H1 (cell line): ENCODE measurements at regions not wholly inside any gene's neighbourhood (a gene's known extent, or its start where the extent isn't known, plus 50 kb on each side); places are given as distances from the start of the nearest gene placed in this dataset.

ENCODE experiments used
- CTCF ChIA-PET: fragments of 300-600 bp; sonication (Branson Sonifier 250); formaldehyde crosslinking; loops from one replicate; lab custom pipeline; 2021; ENCODE audit not compliant: partially characterized antibody; lab: Charles Lee
- POLR2A ChIA-PET: fragments of 300-600 bp; sonication (Branson Sonifier 250); formaldehyde crosslinking; loops from one replicate; lab custom pipeline; 2021; ENCODE audit warnings: inconsistent platforms; ENCODE audit not compliant: partially characterized antibody; lab: Charles Lee
- DNase-seq, 2 experiments: peaks; one replicate each; pipeline versions ENCODE4 v3.0.0 to v3.0.0-alpha.2; 2010 to 2022; ENCODE audit warnings: low spot score in 2 of 2, low read depth in 1 of 2, mixed read lengths in 1 of 2
- FAIRE-seq: peaks from 2 replicates; lab custom pipeline; 2011; peaks lifted over from hg19 to GRCh38; lab: Jason Lieb, UNC
- H2AFZ ChIP-seq: 2 replicates; pipeline ENCODE4 v1.8.1; 2012; ENCODE audit warnings: low read length, inconsistent platforms
- H2AK5ac ChIP-seq: 2 replicates; pipeline ENCODE4 v1.6.1; 2013; ENCODE audit warnings: low read depth, low read length
- H2BK120ac ChIP-seq: replicated peaks from 2 replicates; pipeline ENCODE3; 2013; ENCODE audit warnings: low read depth, low read length, inconsistent platforms
- H2BK12ac ChIP-seq: 2 replicates; pipeline ENCODE4 v1.6.1; 2013; ENCODE audit warnings: low read depth, low read length
- H2BK15ac ChIP-seq: 2 replicates; pipeline ENCODE4 v1.6.1; 2013; ENCODE audit warnings: low read length
- H2BK20ac ChIP-seq: 2 replicates; pipeline ENCODE4 v1.6.1; 2013; ENCODE audit warnings: low read length
- H2BK5ac ChIP-seq: 2 replicates; pipeline ENCODE4 v1.6.1; 2013; ENCODE audit warnings: low read depth, low read length
- H3K14ac ChIP-seq: 2 replicates; pipeline ENCODE4 v1.6.1; 2013; ENCODE audit warnings: inconsistent platforms; ENCODE audit not compliant: insufficient read length
- H3K18ac ChIP-seq: 2 replicates; pipeline ENCODE4 v1.6.1; 2013; ENCODE audit warnings: low read length; ENCODE audit errors: extremely low read depth
- H3K23ac ChIP-seq: 2 replicates; pipeline ENCODE4 v1.6.1; 2013; ENCODE audit warnings: inconsistent platforms; ENCODE audit not compliant: insufficient read length
- H3K23me2 ChIP-seq: 2 replicates; pipeline ENCODE4 v1.6.1; 2013; ENCODE audit warnings: low read depth, low read length
- H3K27ac ChIP-seq: 2 replicates; pipeline ENCODE4 v1.6.1; 2011; ENCODE audit warnings: low read depth, low read length, inconsistent platforms
- H3K27me3 ChIP-seq, 4 experiments: replicated peaks in 1 of 4; 1 replicate in 1 of 4; 2 replicates in 3 of 4; pipeline versions ENCODE4 v1.6.1 to v1.8.1; 2011 to 2013; ENCODE audit warnings: low read length in 3 of 4, mild to moderate bottlenecking in 3 of 4, inconsistent platforms in 2 of 4, mixed read lengths in 2 of 4, moderate library complexity in 1 of 4; ENCODE audit not compliant: control insufficient read depth in 3 of 4, insufficient read depth in 3 of 4; ENCODE audit errors: extremely low read depth in 1 of 4
- H3K36me3 ChIP-seq, 4 experiments: 2 replicates each; pipeline versions ENCODE4 v1.6.1 to v1.8.1; 2011 to 2013; ENCODE audit warnings: mild to moderate bottlenecking in 4 of 4, low read length in 3 of 4, moderate library complexity in 2 of 4, control low read depth in 1 of 4, inconsistent platforms in 1 of 4; ENCODE audit not compliant: insufficient read depth in 4 of 4, control insufficient read depth in 2 of 4
- H3K4ac ChIP-seq: replicated peaks from 2 replicates; pipeline ENCODE3; 2013; ENCODE audit warnings: low read length, low read depth, mixed read lengths, inconsistent platforms; ENCODE audit not compliant: insufficient read length
- H3K4me1 ChIP-seq, 4 experiments: replicated peaks in 1 of 4; 1 replicate in 1 of 4; 2 replicates in 3 of 4; pipeline versions ENCODE4 v1.6.1 to v1.8.1; 2011 to 2013; ENCODE audit warnings: low read length in 3 of 4, inconsistent platforms in 2 of 4, mixed read lengths in 1 of 4; ENCODE audit not compliant: insufficient read depth in 4 of 4, control insufficient read depth in 3 of 4
- H3K4me2 ChIP-seq, 2 experiments: 2 replicates each; pipeline versions ENCODE4 v1.6.1 to v1.8.1; 2011 to 2013; ENCODE audit warnings: low read depth in 2 of 2, low read length in 2 of 2, control low read depth in 1 of 2, inconsistent platforms in 1 of 2, mild to moderate bottlenecking in 1 of 2; ENCODE audit not compliant: insufficient read depth in 1 of 2
- H3K4me3 ChIP-seq, 4 experiments: fragments of 200-600, 300-600 bp in 1 of 4; sonication (generic), shearing (Covaris generic), sonication (Bioruptor Twin) in 1 of 4; 2 replicates each; pipeline versions ENCODE4 v1.5.1 to v1.8.1; 2011 to 2016; ENCODE audit warnings: low read length in 4 of 4, low read depth in 3 of 4, control low read depth in 2 of 4, inconsistent platforms in 2 of 4, mild to moderate bottlenecking in 2 of 4, mixed read lengths in 1 of 4, moderate library complexity in 1 of 4; ENCODE audit not compliant: insufficient read depth in 2 of 4; ENCODE audit errors: extremely low read depth in 1 of 4
- H3K56ac ChIP-seq: replicated peaks from 2 replicates; pipeline ENCODE3; 2013; ENCODE audit warnings: low read depth, mild to moderate bottlenecking, mixed read lengths, low read length, inconsistent platforms; ENCODE audit not compliant: insufficient read length
- H3K79me1 ChIP-seq: 2 replicates; pipeline ENCODE4 v1.6.1; 2013; ENCODE audit warnings: low read depth, low read length, control low read depth
- H3K79me2 ChIP-seq, 2 experiments: 2 replicates each; pipeline versions ENCODE4 v1.6.1 to v1.8.1; 2012 to 2013; ENCODE audit warnings: low read length in 2 of 2, mild to moderate bottlenecking in 2 of 2, inconsistent platforms in 1 of 2; ENCODE audit not compliant: insufficient read depth in 2 of 2, control insufficient read depth in 1 of 2
- H3K9ac ChIP-seq, 4 experiments: replicated peaks in 1 of 4; 1 replicate in 1 of 4; 2 replicates in 3 of 4; pipeline versions ENCODE4 v1.6.1 to v1.8.1; 2011 to 2013; ENCODE audit warnings: low read depth in 3 of 4, low read length in 3 of 4, control low read depth in 2 of 4, mild to moderate bottlenecking in 2 of 4, moderate library complexity in 2 of 4, inconsistent platforms in 1 of 4; ENCODE audit errors: extremely low read depth in 1 of 4
- H3K9me3 ChIP-seq, 2 experiments: 2 replicates each; pipeline versions ENCODE4 v1.6.1 to v1.8.1; 2012 to 2013; ENCODE audit warnings: mild to moderate bottlenecking in 2 of 2, moderate library complexity in 2 of 2, control low read depth in 1 of 2, inconsistent platforms in 1 of 2, low read depth in 1 of 2, low read length in 1 of 2, mixed read lengths in 1 of 2; ENCODE audit not compliant: insufficient read depth in 2 of 2
- H4K20me1 ChIP-seq, 2 experiments: replicated peaks in 1 of 2; 2 replicates each; pipeline versions ENCODE3 to v1.8.1; 2011 to 2013; ENCODE audit warnings: inconsistent platforms in 2 of 2, low read length in 2 of 2, mild to moderate bottlenecking in 1 of 2; ENCODE audit not compliant: insufficient read depth in 2 of 2, control insufficient read depth in 1 of 2
- H4K5ac ChIP-seq: 2 replicates; pipeline ENCODE4 v1.6.1; 2013; ENCODE audit warnings: low read length, low read depth, mixed read lengths, inconsistent platforms; ENCODE audit not compliant: insufficient read length
- H4K8ac ChIP-seq: 2 replicates; pipeline ENCODE4 v1.8.0; 2013; ENCODE audit warnings: mild to moderate bottlenecking, moderate library complexity, low read length, inconsistent platforms; ENCODE audit not compliant: insufficient read depth; ENCODE audit errors: extremely low read depth
- H4K91ac ChIP-seq: replicated peaks from 2 replicates; pipeline ENCODE3; 2013; ENCODE audit warnings: low read length, mixed read lengths, inconsistent platforms; ENCODE audit not compliant: insufficient read length
- CHD2 ChIP-seq: IDR thresholded peaks from 2 replicates; pipeline ENCODE4 v1.6.1; 2012; ENCODE audit warnings: low read length, improper control_type of control experiment
- CTBP2 ChIP-seq: IDR thresholded peaks from 2 replicates; pipeline ENCODE4 v1.7.0; 2011; ENCODE audit warnings: borderline replicate concordance, mild to moderate bottlenecking, moderate library complexity, mixed read lengths, low read length; ENCODE audit not compliant: insufficient read depth, insufficient read length
- EZH2 ChIP-seq: fragments of 200-600 bp; sonication (generic); IDR thresholded peaks from 2 replicates; pipeline ENCODE4 v1.7.1; 2012; ENCODE audit warnings: low read depth, mild to moderate bottlenecking, moderate library complexity, low read length, inconsistent platforms; ENCODE audit not compliant: severe bottlenecking
- HDAC2 ChIP-seq, 2 experiments: fragments of 300-600 bp in 1 of 2; sonication (generic) in 1 of 2; IDR thresholded peaks; 2 replicates each; pipeline ENCODE4 v1.6.1; 2011 to 2012; ENCODE audit warnings: low read depth in 2 of 2, low read length in 2 of 2, mild to moderate bottlenecking in 2 of 2, moderate library complexity in 2 of 2, borderline replicate concordance in 1 of 2, inconsistent platforms in 1 of 2
- KDM5A ChIP-seq: fragments of 200-600 bp; IDR thresholded peaks from 2 replicates; pipeline ENCODE4 v1.7.1; 2012; ENCODE audit warnings: mild to moderate bottlenecking, low read length, inconsistent platforms, mixed read lengths
- POLR2AphosphoS5 ChIP-seq: IDR thresholded peaks from 2 replicates; pipeline ENCODE4 v1.6.1; 2011; ENCODE audit warnings: low read depth, low read length
- SAP30 ChIP-seq: fragments of 300-600 bp; sonication (generic); IDR thresholded peaks from 2 replicates; pipeline ENCODE4 v1.7.1; 2012; ENCODE audit warnings: low read length, moderate library complexity, mild to moderate bottlenecking, inconsistent platforms; ENCODE audit not compliant: insufficient read depth, insufficient replicate concordance
- SIRT6 ChIP-seq: IDR thresholded peaks from one replicate; pipeline ENCODE4 v1.7.1; 2012; ENCODE audit warnings: low read length, inconsistent platforms
- TAF7 ChIP-seq: optimal IDR thresholded peaks from 2 replicates; pipeline ENCODE3; 2011; ENCODE audit warnings: low read depth, mild to moderate bottlenecking, inconsistent platforms, low read length, moderate library complexity, borderline replicate concordance
- YY1 ChIP-seq: IDR thresholded peaks from 2 replicates; pipeline ENCODE4 v1.6.1; 2011; ENCODE audit warnings: low read depth, mild to moderate bottlenecking, low read length
- WGBS, 2 experiments: shearing (Covaris generic) in 1 of 2; methylation state at CpG; one replicate each; pipeline versions ENCODE4 v1.1.6 to v1.1.7; 2013 to 2015; ENCODE audit warnings: low lambda C conversion rate in 2 of 2, mixed read lengths in 2 of 2, inconsistent platforms in 1 of 2, low coverage in 1 of 2, missing lambda C conversion rate in 1 of 2; ENCODE audit not compliant: insufficient replicate concordance in 2 of 2, insufficient coverage in 1 of 2, insufficient read length in 1 of 2; ENCODE audit errors: extremely low coverage in 1 of 2, missing lambda C conversion rate in 1 of 2; 5-methylcytosine and 5-hydroxymethylcytosine counted together
- TF ChIP-seq, protein P1 (sequence below): IDR thresholded peaks from 2 replicates; pipeline ENCODE4 v1.6.1; 2012; ENCODE audit warnings: inconsistent platforms

DNA sequence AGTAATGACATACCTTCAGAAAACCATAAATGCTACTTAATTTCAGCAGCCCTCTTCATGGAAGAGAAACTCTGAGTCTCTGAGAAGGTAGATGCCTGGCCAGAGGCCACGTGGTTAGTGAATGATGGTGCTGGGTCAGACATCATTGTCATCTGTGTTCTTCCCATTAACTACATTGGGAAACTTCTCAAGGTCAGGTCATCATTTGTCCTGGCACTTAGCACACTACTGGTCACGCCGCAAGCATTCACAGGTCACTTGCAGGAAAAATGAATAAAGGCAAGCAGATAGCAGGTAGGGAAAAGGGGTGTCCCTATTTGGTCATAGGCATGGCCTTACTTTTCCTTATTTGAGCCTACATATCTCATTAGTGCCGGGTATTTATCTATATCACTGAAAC, 220.1 kb upstream of the PROX1 start:
- H2AK5ac ChIP-seq, result no peak overlapping the region
- peaks cover 0 to 1% (median 0%) of the 10 kb centered on the region in 4 experiments; a peak in 1 of 7 replicates for H3K4me1 ChIP-seq
- H3K14ac ChIP-seq, result no peak overlapping the region
- no peak overlapping the region for H2AFZ ChIP-seq
- H4K8ac ChIP-seq, result no peak overlapping the region
- no peaks in the 10 kb centered on the region for H3K9me3 ChIP-seq
- no peak overlapping the region for H2BK120ac ChIP-seq
- H3K79me1 ChIP-seq, result no peaks in the 10 kb centered on the region
- no peak overlapping the region for H2BK5ac ChIP-seq
- H3K27ac ChIP-seq, result no peak overlapping the region
- ChIA-PET CTCF (no interaction called here), POLR2A (no interaction called here)
- no peak for DNase-seq
- no peak overlapping the region for H2BK15ac ChIP-seq
- H3K36me3 ChIP-seq, result no peaks in the 10 kb centered on the region
- no peak overlapping the region for H2BK12ac ChIP-seq
- FAIRE-seq, result no peak
- H3K9ac ChIP-seq, result no peak overlapping the region
- 94% methylated on average over 4 of the region's 4 CpGs; no CpG with 5 or more reads in 1 of the 2 experiments for WGBS, 2 experiments
- no peak overlapping the region for H3K18ac ChIP-seq
- no peak overlapping the region for H4K5ac ChIP-seq
- H3K79me2 ChIP-seq, result no peaks in the 10 kb centered on the region
- H3K4me2 ChIP-seq, result no peak overlapping the region
- TF ChIP-seq EZH2 (no peak), TAF7 (no peak), POLR2AphosphoS5 (no peak), CTBP2 (no peak), CHD2 (no peak), SIRT6 (no peak), SAP30 (no peak), HDAC2 (IDR thresholded peaks at IDR 0.05; ENCODE audit: borderline replicate concordance in 1 of 2, low read depth in 2 of 2, low read length in 2 of 2) (no peak), KDM5A (no peak), YY1 (no peak)
- TF ChIP-seq, protein P1, sequence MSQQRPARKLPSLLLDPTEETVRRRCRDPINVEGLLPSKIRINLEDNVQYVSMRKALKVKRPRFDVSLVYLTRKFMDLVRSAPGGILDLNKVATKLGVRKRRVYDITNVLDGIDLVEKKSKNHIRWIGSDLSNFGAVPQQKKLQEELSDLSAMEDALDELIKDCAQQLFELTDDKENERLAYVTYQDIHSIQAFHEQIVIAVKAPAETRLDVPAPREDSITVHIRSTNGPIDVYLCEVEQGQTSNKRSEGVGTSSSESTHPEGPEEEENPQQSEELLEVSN, result no peak
- TF ChIP-seq, all 59 proteins: peak for 0
- Histone ChIP-seq H3K4me3 (no peak overlapping the region), H4K91ac (no peak overlapping the region), H3K4ac (no peak overlapping the region), H3K23me2 (no peaks in the 10 kb centered on the region), H4K20me1 (no peaks in the 10 kb centered on the region), H2BK20ac (no peak overlapping the region), H3K23ac (no peak overlapping the region), H3K56ac (no peak overlapping the region), H3K27me3 (no peaks in the 10 kb centered on the region)
